ENCODE measurements at regions not wholly inside any gene's neighbourhood (a gene's known extent, or its start where the extent isn't known, plus 50 kb on each side); places are given as distances from the start of the nearest gene placed in this dataset.

DNA sequence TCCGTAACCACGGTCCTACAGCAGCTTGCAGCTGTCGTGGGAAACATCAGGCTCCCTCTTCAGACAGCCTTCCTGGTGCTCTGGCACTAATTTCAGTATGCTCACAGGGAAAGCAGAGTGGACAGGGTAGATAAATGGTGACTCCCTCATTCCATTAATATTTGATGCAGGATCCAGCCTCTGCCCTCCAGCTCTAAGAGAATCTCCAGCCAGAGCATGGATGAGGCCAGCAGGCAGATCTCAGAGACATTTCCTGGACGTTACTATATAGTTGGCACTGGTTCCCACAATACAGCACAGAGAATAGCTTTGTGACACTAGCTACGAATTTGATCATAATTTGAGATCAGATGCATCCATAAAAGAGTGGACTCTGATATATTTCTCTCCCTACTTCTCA lies 341.4 kb downstream of the LIG4 start:
- TF ChIP-seq, protein P1, sequence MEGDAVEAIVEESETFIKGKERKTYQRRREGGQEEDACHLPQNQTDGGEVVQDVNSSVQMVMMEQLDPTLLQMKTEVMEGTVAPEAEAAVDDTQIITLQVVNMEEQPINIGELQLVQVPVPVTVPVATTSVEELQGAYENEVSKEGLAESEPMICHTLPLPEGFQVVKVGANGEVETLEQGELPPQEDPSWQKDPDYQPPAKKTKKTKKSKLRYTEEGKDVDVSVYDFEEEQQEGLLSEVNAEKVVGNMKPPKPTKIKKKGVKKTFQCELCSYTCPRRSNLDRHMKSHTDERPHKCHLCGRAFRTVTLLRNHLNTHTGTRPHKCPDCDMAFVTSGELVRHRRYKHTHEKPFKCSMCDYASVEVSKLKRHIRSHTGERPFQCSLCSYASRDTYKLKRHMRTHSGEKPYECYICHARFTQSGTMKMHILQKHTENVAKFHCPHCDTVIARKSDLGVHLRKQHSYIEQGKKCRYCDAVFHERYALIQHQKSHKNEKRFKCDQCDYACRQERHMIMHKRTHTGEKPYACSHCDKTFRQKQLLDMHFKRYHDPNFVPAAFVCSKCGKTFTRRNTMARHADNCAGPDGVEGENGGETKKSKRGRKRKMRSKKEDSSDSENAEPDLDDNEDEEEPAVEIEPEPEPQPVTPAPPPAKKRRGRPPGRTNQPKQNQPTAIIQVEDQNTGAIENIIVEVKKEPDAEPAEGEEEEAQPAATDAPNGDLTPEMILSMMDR (IDR thresholded peaks at IDR 0.05; ENCODE audit: low read depth, low read length), result no peak
- TF ChIP-seq, protein P2, sequence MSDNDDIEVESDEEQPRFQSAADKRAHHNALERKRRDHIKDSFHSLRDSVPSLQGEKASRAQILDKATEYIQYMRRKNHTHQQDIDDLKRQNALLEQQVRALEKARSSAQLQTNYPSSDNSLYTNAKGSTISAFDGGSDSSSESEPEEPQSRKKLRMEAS (IDR thresholded peaks at IDR 0.05; ENCODE audit: low read depth, low read length), result no peak
- TF ChIP-seq MYC (IDR thresholded peaks at IDR 0.05; ENCODE audit: low read depth, low read length) (no peak), POLR2A (IDR thresholded peaks at IDR 0.05; ENCODE audit: extremely low read depth, insufficient read length) (no peak)

Measured in NB4 (cell line).